ENCODE measurements at regions not wholly inside any gene's neighbourhood (a gene's known extent, or its start where the extent isn't known, plus 50 kb on each side); places are given as distances from the start of the nearest gene placed in this dataset.
"Not testable (repeated sequence)": the region's sequence is repeated elsewhere in the genome, so short reads cannot be mapped to it uniquely, and the experiment has no call there.

DNA sequence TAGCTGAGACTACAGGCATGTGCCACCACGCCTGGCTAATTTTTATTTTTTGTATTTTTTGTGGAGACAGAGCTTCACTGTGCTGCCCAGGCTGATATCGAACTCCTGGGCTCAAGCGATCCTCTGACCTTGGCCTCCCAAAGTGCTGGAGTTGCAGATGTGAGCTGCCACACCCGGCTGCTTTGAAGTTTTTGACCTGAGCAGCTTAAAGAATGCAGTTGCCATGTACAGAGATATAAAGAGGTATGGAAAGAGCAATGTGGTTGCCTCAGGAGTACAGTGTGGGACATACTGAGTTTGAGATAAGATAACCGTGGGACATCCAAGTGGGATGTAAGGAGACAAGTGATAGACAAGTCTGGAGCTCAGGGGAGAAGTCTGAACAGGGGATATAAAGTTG is 82.7 kb upstream of the LSM14A start:
- H3K27me3 ChIP-seq (ENCODE audit: control insufficient read depth in 1 of 2, insufficient read depth in 2 of 2, low read length in 1 of 2): no peaks in the 10 kb centered on the region
- ATAC-seq (ENCODE audit: low FRiP score) (no peak), DNase-seq (no peak)
- 82 to 83% methylated on average over 5 of the region's 5 CpGs for WGBS, 2 donors
- intact Hi-C loops (cut with DNase I): no loop called here
- no peak overlapping the region for H3K27ac ChIP-seq (ENCODE audit: low read depth in 1 of 2, low read length in 2 of 2)
- H3K4me1 ChIP-seq (ENCODE audit: control insufficient read depth in 1 of 2, insufficient read depth in 2 of 2, low read length in 2 of 2): no peaks in the 10 kb centered on the region
- H3K9me3 ChIP-seq (ENCODE audit: control insufficient read depth, low read length): peaks cover 3% of the 10 kb centered on the region
- no peaks in the 10 kb centered on the region for H3K36me3 ChIP-seq (ENCODE audit: control insufficient read depth in 1 of 2, insufficient read depth in 2 of 2, low read length in 1 of 2)
- H3K4me3 ChIP-seq (ENCODE audit: low read length in 2 of 2): no peak overlapping the region

DNA sequence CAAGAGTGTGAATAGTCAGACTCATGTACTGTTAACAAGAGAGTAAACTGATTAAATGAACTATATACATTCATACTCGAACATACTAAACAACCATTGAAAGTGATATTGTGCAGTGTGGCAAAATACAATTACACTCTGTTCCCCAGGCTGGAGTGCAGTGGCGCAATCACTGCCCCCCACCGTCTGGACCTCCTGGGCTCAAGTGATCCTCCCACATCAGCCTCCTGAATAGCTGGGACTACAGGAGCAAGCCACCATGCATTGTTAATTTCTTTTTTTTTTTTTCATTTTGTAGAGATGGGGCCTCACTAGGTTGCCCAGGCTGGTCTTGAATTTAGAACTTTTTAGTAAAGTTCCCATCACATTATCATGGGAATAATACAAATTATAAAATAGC is 77.3 kb upstream of the LSM14A start:
- WGBS, 2 donors: 78 to 80% methylated on average over 3 of the region's 3 CpGs
- Histone ChIP-seq H3K4me3 (ENCODE audit: low read length in 2 of 2) (no peak overlapping the region), H3K9me3 (ENCODE audit: control insufficient read depth, low read length) (no peaks in the 10 kb centered on the region), H3K36me3 (ENCODE audit: control insufficient read depth in 1 of 2, insufficient read depth in 2 of 2, low read length in 1 of 2) (no peaks in the 10 kb centered on the region), H3K27ac (ENCODE audit: low read depth in 1 of 2, low read length in 2 of 2) (no peak overlapping the region), H3K27me3 (ENCODE audit: control insufficient read depth in 1 of 2, insufficient read depth in 2 of 2, low read length in 1 of 2) (no peaks in the 10 kb centered on the region), H3K4me1 (ENCODE audit: control insufficient read depth in 1 of 2, insufficient read depth in 2 of 2, low read length in 2 of 2) (no peaks in the 10 kb centered on the region)
- ATAC-seq (ENCODE audit: low FRiP score): no peak
- DNase-seq: no peak
- intact Hi-C loops (cut with DNase I): no loop called here

DNA sequence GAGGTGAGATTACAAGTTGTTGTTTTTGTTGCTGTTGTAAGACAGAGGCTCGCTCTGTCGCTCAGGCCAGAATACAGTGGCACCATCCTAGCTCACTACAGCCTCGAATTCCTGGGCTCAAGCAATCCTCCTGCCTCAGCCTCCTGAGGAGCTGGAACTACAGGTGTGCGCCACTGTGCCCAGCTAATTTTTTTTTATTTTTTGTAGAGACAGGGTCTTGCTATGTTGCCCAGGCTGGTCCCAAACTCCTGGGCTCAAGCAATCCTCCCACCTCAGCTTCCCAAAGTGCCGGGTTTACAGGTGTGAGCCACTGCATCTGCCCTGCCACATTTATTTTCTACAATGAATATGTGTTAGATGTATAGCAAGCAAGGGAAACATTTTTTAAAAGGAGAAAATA is 76.9 kb upstream of the LSM14A start:
- H3K4me3 ChIP-seq (ENCODE audit: low read length in 2 of 2); DNase-seq; H3K9me3 ChIP-seq (ENCODE audit: control insufficient read depth, low read length); H3K4me1 ChIP-seq (ENCODE audit: control insufficient read depth in 1 of 2, insufficient read depth in 2 of 2, low read length in 2 of 2); H3K36me3 ChIP-seq (ENCODE audit: control insufficient read depth in 1 of 2, insufficient read depth in 2 of 2, low read length in 1 of 2); H3K27ac ChIP-seq (ENCODE audit: low read depth in 1 of 2, low read length in 2 of 2); H3K27me3 ChIP-seq (ENCODE audit: control insufficient read depth in 1 of 2, insufficient read depth in 2 of 2, low read length in 1 of 2); intact Hi-C loops (cut with DNase I); ATAC-seq (ENCODE audit: low FRiP score): not testable (repeated sequence)
- WGBS, 2 donors: 93 to 95% methylated on average over 5 of the region's 5 CpGs

DNA sequence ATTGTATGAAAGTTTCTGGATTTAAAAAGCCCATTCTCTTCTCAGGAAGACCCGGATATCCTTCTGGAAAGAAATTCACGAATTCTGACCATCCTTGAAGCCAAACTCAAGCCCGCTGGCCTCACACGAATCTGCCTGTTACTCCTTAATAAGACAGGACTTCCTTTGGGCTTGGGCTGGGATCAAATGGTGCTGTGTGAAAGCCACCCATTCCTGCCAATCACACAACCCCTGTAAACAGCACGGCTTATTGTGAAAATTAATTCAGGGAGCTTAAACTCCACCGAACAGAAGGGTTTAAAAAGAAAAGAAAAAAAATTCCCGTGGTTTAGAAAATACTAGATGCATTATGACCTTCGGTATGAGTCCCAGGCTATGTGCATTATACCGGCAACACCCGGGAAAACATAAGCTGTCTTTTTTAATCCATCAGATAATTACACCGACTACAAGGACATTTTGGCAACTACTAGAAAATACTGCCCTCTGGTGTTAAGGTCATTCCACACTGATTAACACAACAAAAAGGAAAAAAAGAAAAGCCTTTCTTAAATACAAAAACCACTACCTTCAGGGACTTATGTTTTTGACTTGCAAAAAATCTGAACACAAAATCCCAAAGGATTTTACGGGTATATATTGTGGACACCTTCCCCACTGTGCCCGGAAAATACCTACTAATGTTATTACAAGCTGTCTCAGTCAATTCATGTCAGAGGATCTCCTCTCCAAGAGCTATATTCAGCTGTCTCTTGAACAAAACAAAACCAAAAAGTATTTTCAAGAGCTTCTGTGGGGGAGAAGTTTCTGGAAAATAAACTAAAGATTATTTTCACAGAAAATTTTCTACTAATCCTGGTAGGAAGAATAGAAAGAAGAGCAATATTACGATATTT is 76.0 kb upstream of the LSM14A start:
- H3K27me3 ChIP-seq (ENCODE audit: control insufficient read depth in 1 of 2, insufficient read depth in 2 of 2, low read length in 1 of 2): no peaks in the 10 kb centered on the region
- H3K9me3 ChIP-seq (ENCODE audit: control insufficient read depth, low read length): no peaks in the 10 kb centered on the region
- intact Hi-C loops (cut with DNase I): loop anchor here (1.0 to 2.0 kb wide), 2 partner anchors 317 to 318 kb away; no protein-coding TSS in a partner anchor
- no peaks in the 10 kb centered on the region for H3K36me3 ChIP-seq (ENCODE audit: control insufficient read depth in 1 of 2, insufficient read depth in 2 of 2, low read length in 1 of 2)
- no peak overlapping the region for H3K4me3 ChIP-seq (ENCODE audit: low read length in 2 of 2)
- H3K27ac ChIP-seq (ENCODE audit: low read depth in 1 of 2, low read length in 2 of 2): no peak overlapping the region
- ATAC-seq (ENCODE audit: low FRiP score) (no peak), DNase-seq (no peak)
- WGBS, 2 donors: 19% methylated on average over 14 of the region's 14 CpGs
- no peaks in the 10 kb centered on the region for H3K4me1 ChIP-seq (ENCODE audit: control insufficient read depth in 1 of 2, insufficient read depth in 2 of 2, low read length in 2 of 2)

DNA sequence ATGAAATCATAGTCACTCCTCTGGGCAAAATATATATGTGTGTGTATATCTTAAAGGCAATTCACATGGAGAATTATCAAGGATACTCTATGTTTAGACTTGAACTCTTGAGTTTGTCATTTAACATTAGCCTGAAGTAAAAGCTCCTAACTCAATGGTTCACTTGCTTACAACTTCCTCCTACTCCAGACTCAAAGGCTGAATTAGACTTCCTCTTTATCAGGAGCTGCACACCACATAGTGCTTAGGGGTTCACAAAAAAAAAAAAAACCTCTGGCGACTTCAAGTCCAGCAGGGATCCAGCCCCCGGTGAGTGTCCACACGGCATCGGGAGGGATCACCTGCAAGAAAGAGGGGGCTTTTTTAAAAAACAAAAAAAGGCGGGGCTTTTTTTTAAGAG is 68.2 kb upstream of the LSM14A start:
- intact Hi-C loops (cut with DNase I): no loop called here
- Histone ChIP-seq H3K4me3 (ENCODE audit: low read length in 2 of 2) (no peak overlapping the region), H3K27ac (ENCODE audit: low read depth in 1 of 2, low read length in 2 of 2) (no peak overlapping the region), H3K4me1 (ENCODE audit: control insufficient read depth in 1 of 2, insufficient read depth in 2 of 2, low read length in 2 of 2) (no peaks in the 10 kb centered on the region), H3K36me3 (ENCODE audit: control insufficient read depth in 1 of 2, insufficient read depth in 2 of 2, low read length in 1 of 2) (no peaks in the 10 kb centered on the region), H3K9me3 (ENCODE audit: control insufficient read depth, low read length) (no peaks in the 10 kb centered on the region), H3K27me3 (ENCODE audit: control insufficient read depth in 1 of 2, insufficient read depth in 2 of 2, low read length in 1 of 2) (no peaks in the 10 kb centered on the region)
- no peak for DNase-seq
- no peak for ATAC-seq (ENCODE audit: low FRiP score)
- 70 to 71% methylated on average over 5 of the region's 5 CpGs for WGBS, 2 donors

DNA sequence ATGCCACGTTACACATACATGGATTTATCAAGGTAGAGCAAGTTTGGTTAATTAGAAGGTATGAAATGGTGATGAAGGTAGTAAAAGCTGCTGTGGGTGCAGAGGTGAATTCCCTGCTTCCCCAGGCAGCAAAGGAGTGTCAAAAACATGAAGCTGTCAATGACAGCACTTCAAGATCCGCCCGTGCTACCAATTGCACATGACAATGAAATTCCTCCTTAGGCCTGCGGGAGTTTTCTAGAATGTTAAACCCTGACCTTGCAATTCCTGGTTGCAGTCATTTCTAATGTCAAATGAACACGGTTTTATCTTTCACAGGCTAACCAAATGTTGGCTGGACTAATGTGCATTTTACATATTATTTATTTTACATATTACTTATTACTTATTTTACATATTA is 67.7 kb upstream of the LSM14A start:
- WGBS, 2 donors: 38 to 41% methylated on average over 5 of the region's 5 CpGs
- DNase-seq: no peak
- H3K36me3 ChIP-seq (ENCODE audit: control insufficient read depth in 1 of 2, insufficient read depth in 2 of 2, low read length in 1 of 2): no peaks in the 10 kb centered on the region
- H3K27me3 ChIP-seq (ENCODE audit: control insufficient read depth in 1 of 2, insufficient read depth in 2 of 2, low read length in 1 of 2): no peaks in the 10 kb centered on the region
- no peak for ATAC-seq (ENCODE audit: low FRiP score)
- intact Hi-C loops (cut with DNase I): no loop called here
- no peak overlapping the region for H3K27ac ChIP-seq (ENCODE audit: low read depth in 1 of 2, low read length in 2 of 2)
- H3K4me3 ChIP-seq (ENCODE audit: low read length in 2 of 2): no peak overlapping the region
- no peaks in the 10 kb centered on the region for H3K4me1 ChIP-seq (ENCODE audit: control insufficient read depth in 1 of 2, insufficient read depth in 2 of 2, low read length in 2 of 2)
- H3K9me3 ChIP-seq (ENCODE audit: control insufficient read depth, low read length): no peaks in the 10 kb centered on the region

DNA sequence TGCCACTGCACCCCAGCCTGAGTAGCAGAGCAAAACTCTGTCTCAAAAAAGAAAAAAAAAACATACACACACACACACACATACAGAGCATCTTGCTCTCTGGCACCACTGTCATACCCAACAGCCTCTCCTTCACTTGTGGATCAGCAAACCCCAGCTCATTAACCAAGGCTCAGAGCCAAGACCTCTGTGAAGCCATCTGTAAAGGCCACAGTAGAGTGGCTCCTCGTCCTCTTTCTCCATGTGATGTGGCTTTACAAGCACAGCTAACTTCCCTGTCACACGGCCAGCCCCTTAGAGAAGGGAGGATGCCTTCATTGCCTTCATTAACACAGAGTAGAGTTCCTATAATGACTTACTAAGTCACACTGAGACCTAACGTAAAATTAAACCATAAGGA is 62.7 kb upstream of the LSM14A start:
- H3K9me3 ChIP-seq (ENCODE audit: control insufficient read depth, low read length): no peaks in the 10 kb centered on the region
- DNase-seq: no peak
- no peak for ATAC-seq (ENCODE audit: low FRiP score)
- peaks cover 0 to 2% of the 10 kb centered on the region in 2 donors for H3K27me3 ChIP-seq (ENCODE audit: control insufficient read depth in 1 of 2, insufficient read depth in 2 of 2, low read length in 1 of 2)
- intact Hi-C loops (cut with DNase I): no loop called here
- H3K4me3 ChIP-seq (ENCODE audit: low read length in 2 of 2): no peak overlapping the region
- H3K4me1 ChIP-seq (ENCODE audit: control insufficient read depth in 1 of 2, insufficient read depth in 2 of 2, low read length in 2 of 2): no peaks in the 10 kb centered on the region
- H3K36me3 ChIP-seq (ENCODE audit: control insufficient read depth in 1 of 2, insufficient read depth in 2 of 2, low read length in 1 of 2): no peaks in the 10 kb centered on the region
- WGBS, 2 donors: 45 to 53% methylated on average over 3 of the region's 3 CpGs
- no peak overlapping the region for H3K27ac ChIP-seq (ENCODE audit: low read depth in 1 of 2, low read length in 2 of 2)

DNA sequence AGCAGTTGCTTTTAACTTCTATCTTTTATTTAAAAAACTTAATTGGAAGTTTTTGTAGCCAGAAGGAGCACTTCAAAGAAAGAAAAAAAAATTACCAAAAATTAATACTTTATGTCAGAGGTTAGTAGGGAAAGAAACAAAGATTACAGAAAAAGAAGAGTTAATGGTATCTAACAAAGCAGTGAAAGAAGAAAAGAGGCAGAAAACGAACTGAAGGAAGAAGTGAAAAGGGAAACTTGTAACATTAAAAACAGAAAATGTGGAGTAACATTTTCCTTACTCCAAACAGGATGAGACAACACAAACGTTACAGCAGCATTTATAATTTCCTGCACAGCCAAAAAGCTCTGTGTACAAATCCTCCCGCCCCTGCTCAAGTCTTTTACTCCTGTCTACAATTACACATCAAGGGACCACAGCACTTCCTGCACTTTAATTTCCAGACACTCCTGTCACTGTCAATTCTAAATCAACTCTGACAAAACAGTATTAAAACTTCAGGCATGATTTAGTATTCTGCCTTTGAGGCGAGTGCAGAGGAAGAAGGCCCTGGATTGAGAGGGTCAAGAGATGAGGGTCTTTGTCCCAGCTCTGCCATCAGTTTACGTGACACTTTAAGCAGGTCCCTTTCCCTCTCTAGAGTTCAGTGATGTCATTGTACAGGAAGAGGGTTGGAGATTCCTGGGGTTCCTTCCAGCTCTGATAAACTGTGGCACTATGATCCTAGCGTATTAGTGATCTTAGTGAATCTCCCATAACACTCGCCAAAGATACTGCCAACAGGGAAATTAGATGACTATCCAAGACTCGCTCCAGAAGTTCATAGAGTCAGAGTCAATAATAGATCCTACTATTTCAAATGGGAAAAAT is 53.2 kb upstream of the LSM14A start:
- H3K4me3 ChIP-seq (ENCODE audit: low read length in 2 of 2): no peak overlapping the region
- no peak for DNase-seq
- no peaks in the 10 kb centered on the region for H3K36me3 ChIP-seq (ENCODE audit: control insufficient read depth in 1 of 2, insufficient read depth in 2 of 2, low read length in 1 of 2)
- intact Hi-C loops (cut with DNase I): no loop called here
- H3K9me3 ChIP-seq (ENCODE audit: control insufficient read depth, low read length): no peaks in the 10 kb centered on the region
- ATAC-seq (ENCODE audit: low FRiP score): no peak
- H3K4me1 ChIP-seq (ENCODE audit: control insufficient read depth in 1 of 2, insufficient read depth in 2 of 2, low read length in 2 of 2): no peaks in the 10 kb centered on the region
- no peaks in the 10 kb centered on the region for H3K27me3 ChIP-seq (ENCODE audit: control insufficient read depth in 1 of 2, insufficient read depth in 2 of 2, low read length in 1 of 2)
- no peak overlapping the region for H3K27ac ChIP-seq (ENCODE audit: low read depth in 1 of 2, low read length in 2 of 2)
- 42 to 45% methylated on average over 8 of the region's 8 CpGs for WGBS, 2 donors
